ENCODE measurements at regions not wholly inside any gene's neighbourhood (a gene's known extent, or its start where the extent isn't known, plus 50 kb on each side); places are given as distances from the start of the nearest gene placed in this dataset.

GRCh38 chr18:75839041-75839440 is 411.5 kb upstream of the SMIM21 start:
- H3K4me3 Mint-ChIP-seq = no peak overlapping the region
- peaks cover 0 to 3% (median 2%) of the 10 kb centered on the region in 7 donors for H3K9me3 Mint-ChIP-seq
- H2AFZ ChIP-seq (ENCODE audit: insufficient read depth, low read depth, low read length, poor library complexity, severe bottlenecking) = no peak overlapping the region
- H3K27me3 Mint-ChIP-seq (ENCODE audit: low read depth in 3 of 3) = no peaks in the 10 kb centered on the region
- no peaks in the 10 kb centered on the region for H3K27me3 ChIP-seq (ENCODE audit: control insufficient read depth in 2 of 2, insufficient read depth in 2 of 2, low read length in 2 of 2)
- no peak for DNase-seq
- TF ChIP-seq CTCF (IDR thresholded peaks at IDR 0.05) = no peak
- no peaks in the 10 kb centered on the region for H3K4me1 ChIP-seq (ENCODE audit: control insufficient read depth in 1 of 2, insufficient read depth in 2 of 2, low read length in 2 of 2)
- H4K20me1 ChIP-seq (ENCODE audit: insufficient read depth, low read length) = no peaks in the 10 kb centered on the region
- no peak overlapping the region for H3K9ac ChIP-seq (ENCODE audit: insufficient read depth, low read length, poor library complexity, severe bottlenecking)
- H3K36me3 Mint-ChIP-seq = no peaks in the 10 kb centered on the region
- H3K4me1 Mint-ChIP-seq = no peaks in the 10 kb centered on the region
- WGBS (ENCODE audit: insufficient coverage) = 91% methylated on average over 6 of the region's 6 CpGs
- H3K79me2 ChIP-seq (ENCODE audit: insufficient read depth, low read length) = no peaks in the 10 kb centered on the region
- H3K4me3 ChIP-seq (replicated peaks in 1 of 3; ENCODE audit: low read depth in 2 of 3, low read length in 3 of 3) = no peak overlapping the region
- H3K36me3 ChIP-seq (replicated peaks in 1 of 2; ENCODE audit: control insufficient read depth in 1 of 2, insufficient read depth in 2 of 2, low read length in 2 of 2) = no peaks in the 10 kb centered on the region
- intact Hi-C loops (cut with micrococcal nuclease) = no loop called here
- H3K4me2 ChIP-seq (replicated peaks; ENCODE audit: extremely low read depth, low read length, poor library complexity, severe bottlenecking) = no peak overlapping the region
- H3K9me3 ChIP-seq (replicated peaks in 1 of 2; ENCODE audit: control insufficient read depth in 1 of 2, insufficient read depth in 1 of 2, low read length in 2 of 2) = no peaks in the 10 kb centered on the region
- no peak overlapping the region for H3K27ac ChIP-seq (ENCODE audit: low read depth in 1 of 2, low read length in 2 of 2)
- H3K27ac Mint-ChIP-seq = no peak overlapping the region

DNA sequence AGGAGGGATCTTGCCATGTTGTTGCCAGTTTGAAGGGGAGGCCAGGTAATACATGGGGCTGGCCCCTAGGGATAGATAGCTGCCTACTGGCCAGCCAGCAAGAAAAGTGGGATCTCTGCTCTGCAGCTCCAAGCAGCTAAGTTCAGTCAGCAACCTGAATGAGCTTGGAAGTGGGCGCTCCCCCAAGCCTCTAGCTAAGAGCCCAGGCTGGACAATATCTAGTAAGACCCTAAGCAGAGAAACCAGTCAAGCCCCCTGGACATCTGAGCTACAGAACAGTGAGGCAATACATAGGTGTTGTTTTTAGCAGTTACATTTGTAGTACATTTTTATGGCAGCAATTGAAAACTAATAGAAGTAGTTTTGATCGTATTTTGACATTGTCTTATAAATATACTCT is 409.8 kb upstream of the SMIM21 start:
- H3K36me3 ChIP-seq (replicated peaks in 1 of 2; ENCODE audit: control insufficient read depth in 1 of 2, insufficient read depth in 2 of 2, low read length in 2 of 2) = no peaks in the 10 kb centered on the region
- H3K9me3 ChIP-seq (replicated peaks in 1 of 2; ENCODE audit: control insufficient read depth in 1 of 2, insufficient read depth in 1 of 2, low read length in 2 of 2) = no peaks in the 10 kb centered on the region
- no peaks in the 10 kb centered on the region for H3K36me3 Mint-ChIP-seq
- no peak overlapping the region for H3K27ac Mint-ChIP-seq
- H4K20me1 ChIP-seq (ENCODE audit: insufficient read depth, low read length) = no peaks in the 10 kb centered on the region
- H3K4me3 Mint-ChIP-seq = no peak overlapping the region
- H2AFZ ChIP-seq (ENCODE audit: insufficient read depth, low read depth, low read length, poor library complexity, severe bottlenecking) = no peak overlapping the region
- no peak for TF ChIP-seq CTCF (IDR thresholded peaks at IDR 0.05)
- DNase-seq = no peak
- H3K4me2 ChIP-seq (replicated peaks; ENCODE audit: extremely low read depth, low read length, poor library complexity, severe bottlenecking) = no peak overlapping the region
- peaks cover 0 to 6% (median 0%) of the 10 kb centered on the region in 7 donors for H3K9me3 Mint-ChIP-seq
- no peaks in the 10 kb centered on the region for H3K4me1 ChIP-seq (ENCODE audit: control insufficient read depth in 1 of 2, insufficient read depth in 2 of 2, low read length in 2 of 2)
- no peak overlapping the region for H3K27ac ChIP-seq (ENCODE audit: low read depth in 1 of 2, low read length in 2 of 2)
- no peak overlapping the region for H3K4me3 ChIP-seq (replicated peaks in 1 of 3; ENCODE audit: low read depth in 2 of 3, low read length in 3 of 3)
- WGBS (ENCODE audit: insufficient coverage) = 100% methylated on average over 1 of the region's 2 CpGs
- no peak overlapping the region for H3K9ac ChIP-seq (ENCODE audit: insufficient read depth, low read length, poor library complexity, severe bottlenecking)
- intact Hi-C loops (cut with micrococcal nuclease) = no loop called here
- H3K79me2 ChIP-seq (ENCODE audit: insufficient read depth, low read length) = no peaks in the 10 kb centered on the region
- peaks cover 0 to 3% (median 0%) of the 10 kb centered on the region in 3 donors for H3K27me3 Mint-ChIP-seq (ENCODE audit: low read depth in 3 of 3)
- no peaks in the 10 kb centered on the region for H3K27me3 ChIP-seq (ENCODE audit: control insufficient read depth in 2 of 2, insufficient read depth in 2 of 2, low read length in 2 of 2)
- no peaks in the 10 kb centered on the region for H3K4me1 Mint-ChIP-seq
